ENCODE measurements at regions not wholly inside any gene's neighbourhood (a gene's known extent, or its start where the extent isn't known, plus 50 kb on each side); places are given as distances from the start of the nearest gene placed in this dataset.

DNA sequence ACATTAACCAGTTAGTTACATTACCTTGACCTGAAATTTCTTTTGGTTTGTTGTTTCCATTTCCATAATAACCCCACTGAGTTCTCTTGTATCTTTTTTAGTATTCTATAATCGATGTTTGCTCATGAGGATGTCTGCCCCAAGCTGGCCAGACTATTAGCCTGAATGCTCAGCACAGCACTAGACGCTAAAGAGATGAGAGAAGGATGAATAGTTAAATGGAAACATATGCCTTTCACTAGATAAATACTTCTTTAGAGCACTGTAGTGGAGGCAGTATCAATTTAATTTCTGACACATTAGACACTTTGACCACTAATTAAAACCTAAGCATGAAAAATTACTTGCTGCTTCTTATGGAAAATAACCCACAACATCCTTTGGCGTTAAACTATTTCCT lies 654.9 kb upstream of the KCNMB2 start:
- no peak for FAIRE-seq
- Histone ChIP-seq H3K4me1 (ENCODE audit: control insufficient read depth in 3 of 3, insufficient read depth in 2 of 3, low read depth in 1 of 3, low read length in 2 of 3) (no peaks in the 10 kb centered on the region), H3K27ac (ENCODE audit: low read depth in 1 of 3, low read length in 2 of 3) (no peak overlapping the region), H3K27me3 (ENCODE audit: control insufficient read depth in 3 of 3, insufficient read depth in 3 of 3, low read length in 3 of 3) (no peaks in the 10 kb centered on the region), H3K4me3 (ENCODE audit: low read depth in 1 of 3, low read length in 3 of 3) (no peak overlapping the region), H3K9me3 (ENCODE audit: control insufficient read depth in 2 of 2, insufficient read depth in 1 of 2, low read depth in 1 of 2, low read length in 1 of 2) (no peaks in the 10 kb centered on the region), H3K36me3 (ENCODE audit: control insufficient read depth in 3 of 3, insufficient read depth in 2 of 3, low read depth in 1 of 3, low read length in 3 of 3) (no peaks in the 10 kb centered on the region)
- WGBS, 3 donors = 85 to 88% (median 86%) methylated on average over 3 of the region's 3 CpGs
- DNase-seq = no peak

DNA sequence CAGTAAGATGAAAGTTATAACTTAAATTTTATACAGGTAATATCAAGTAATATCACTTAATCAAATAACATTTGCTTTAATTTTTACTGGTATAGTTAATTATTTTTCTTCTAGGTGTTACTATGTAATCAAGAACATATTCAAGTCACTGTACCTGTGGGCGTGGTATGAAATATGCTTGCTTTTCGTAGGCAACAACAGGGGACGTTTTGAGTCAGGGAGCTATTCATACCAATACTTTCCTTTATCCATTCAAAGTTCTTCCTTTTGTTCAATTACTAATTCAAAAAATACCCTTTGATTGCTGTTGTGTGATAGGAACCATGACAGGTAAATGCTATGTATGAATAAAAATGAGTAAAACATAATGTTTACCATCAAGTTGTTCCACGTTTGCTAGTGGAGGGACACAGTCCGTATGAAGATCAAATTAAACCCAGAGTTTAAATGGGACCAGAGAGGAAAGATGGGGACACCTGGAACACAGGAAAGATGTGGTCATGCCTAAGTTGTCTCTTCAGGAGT lies 654.0 kb upstream of the KCNMB2 start:
- Histone ChIP-seq H3K27ac (ENCODE audit: low read depth in 1 of 3, low read length in 2 of 3) (no peak overlapping the region), H3K36me3 (ENCODE audit: control insufficient read depth in 3 of 3, insufficient read depth in 2 of 3, low read depth in 1 of 3, low read length in 3 of 3) (no peaks in the 10 kb centered on the region), H3K4me1 (ENCODE audit: control insufficient read depth in 3 of 3, insufficient read depth in 2 of 3, low read depth in 1 of 3, low read length in 2 of 3) (no peaks in the 10 kb centered on the region), H3K9me3 (ENCODE audit: control insufficient read depth in 2 of 2, insufficient read depth in 1 of 2, low read depth in 1 of 2, low read length in 1 of 2) (no peaks in the 10 kb centered on the region), H3K4me3 (ENCODE audit: low read depth in 1 of 3, low read length in 3 of 3) (no peak overlapping the region), H3K27me3 (ENCODE audit: control insufficient read depth in 3 of 3, insufficient read depth in 3 of 3, low read length in 3 of 3) (no peaks in the 10 kb centered on the region)
- DNase-seq = no peak
- FAIRE-seq = no peak
- 80 to 86% (median 83%) methylated on average over 5 of the region's 5 CpGs for WGBS, 3 donors

DNA sequence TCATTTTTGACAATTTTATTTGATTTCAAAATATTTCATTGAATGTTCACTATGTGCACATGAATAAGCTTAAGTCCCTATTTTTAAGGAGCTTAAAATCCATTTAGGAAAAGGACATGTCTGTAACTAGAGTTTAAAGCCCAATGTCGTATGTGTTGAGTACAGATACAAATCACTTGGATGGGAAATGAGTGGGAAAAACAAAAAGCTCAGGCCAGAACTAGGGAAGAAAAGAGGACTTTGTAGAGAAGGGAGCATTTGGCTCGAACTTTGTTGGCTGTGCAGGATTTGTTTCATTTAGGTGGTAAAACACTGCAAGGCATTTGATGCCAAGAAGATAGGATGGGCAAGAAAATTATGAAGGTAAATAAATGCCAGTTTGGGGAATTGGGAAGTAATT lies 653.1 kb upstream of the KCNMB2 start:
- DNase-seq (no peak), FAIRE-seq (no peak)
- 49 to 83% (median 51%) methylated on average over 2 of the region's 2 CpGs for WGBS, 3 donors
- Histone ChIP-seq H3K27ac (ENCODE audit: low read depth in 1 of 3, low read length in 2 of 3) (no peak overlapping the region), H3K4me1 (ENCODE audit: control insufficient read depth in 3 of 3, insufficient read depth in 2 of 3, low read depth in 1 of 3, low read length in 2 of 3) (no peaks in the 10 kb centered on the region), H3K36me3 (ENCODE audit: control insufficient read depth in 3 of 3, insufficient read depth in 2 of 3, low read depth in 1 of 3, low read length in 3 of 3) (no peaks in the 10 kb centered on the region), H3K9me3 (ENCODE audit: control insufficient read depth in 2 of 2, insufficient read depth in 1 of 2, low read depth in 1 of 2, low read length in 1 of 2) (no peaks in the 10 kb centered on the region), H3K27me3 (ENCODE audit: control insufficient read depth in 3 of 3, insufficient read depth in 3 of 3, low read length in 3 of 3) (no peaks in the 10 kb centered on the region), H3K4me3 (ENCODE audit: low read depth in 1 of 3, low read length in 3 of 3) (no peak overlapping the region)

- DNase-seq (no peak), FAIRE-seq (no peak)
- Histone ChIP-seq H3K27me3 (ENCODE audit: control insufficient read depth in 3 of 3, insufficient read depth in 3 of 3, low read length in 3 of 3) (no peaks in the 10 kb centered on the region), H3K36me3 (ENCODE audit: control insufficient read depth in 3 of 3, insufficient read depth in 2 of 3, low read depth in 1 of 3, low read length in 3 of 3) (no peaks in the 10 kb centered on the region), H3K4me1 (ENCODE audit: control insufficient read depth in 3 of 3, insufficient read depth in 2 of 3, low read depth in 1 of 3, low read length in 2 of 3) (no peaks in the 10 kb centered on the region), H3K4me3 (ENCODE audit: low read depth in 1 of 3, low read length in 3 of 3) (no peak overlapping the region), H3K27ac (ENCODE audit: low read depth in 1 of 3, low read length in 2 of 3) (no peak overlapping the region), H3K9me3 (ENCODE audit: control insufficient read depth in 2 of 2, insufficient read depth in 1 of 2, low read depth in 1 of 2, low read length in 1 of 2) (no peaks in the 10 kb centered on the region)
- 64 to 80% (median 76%) methylated on average over 1 of the region's 1 CpG for WGBS, 3 donors
These were observed 652.3 kb upstream of the KCNMB2 start for GRCh38 chr3:177883957-177884356.

DNA sequence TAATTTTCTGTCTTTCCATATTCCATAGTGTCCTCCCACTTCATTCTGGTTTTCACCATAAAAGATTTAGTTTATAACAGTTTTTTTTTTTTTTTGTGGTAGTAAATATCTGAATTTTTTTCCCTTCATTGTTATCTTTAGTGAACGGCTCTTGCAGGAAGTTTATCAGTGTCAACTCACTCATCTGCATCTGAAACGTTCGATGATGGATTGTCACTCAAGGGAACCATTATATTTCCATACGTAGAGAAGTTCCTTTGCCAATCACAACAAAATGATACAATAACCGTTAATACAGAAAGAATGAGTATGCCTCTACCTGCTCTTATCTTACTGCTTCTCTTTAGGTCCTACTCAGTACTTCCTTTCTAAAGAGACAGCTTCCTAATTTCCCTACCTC lies 651.2 kb upstream of the KCNMB2 start:
- no peak for DNase-seq
- no peaks in the 10 kb centered on the region for H3K9me3 ChIP-seq (ENCODE audit: control insufficient read depth in 2 of 2, insufficient read depth in 1 of 2, low read depth in 1 of 2, low read length in 1 of 2)
- no peak overlapping the region for H3K27ac ChIP-seq (ENCODE audit: low read depth in 1 of 3, low read length in 2 of 3)
- no peak for FAIRE-seq
- H3K4me1 ChIP-seq (ENCODE audit: control insufficient read depth in 3 of 3, insufficient read depth in 2 of 3, low read depth in 1 of 3, low read length in 2 of 3) = no peaks in the 10 kb centered on the region
- no peaks in the 10 kb centered on the region for H3K27me3 ChIP-seq (ENCODE audit: control insufficient read depth in 3 of 3, insufficient read depth in 3 of 3, low read length in 3 of 3)
- H3K36me3 ChIP-seq (ENCODE audit: control insufficient read depth in 3 of 3, insufficient read depth in 2 of 3, low read depth in 1 of 3, low read length in 3 of 3) = no peaks in the 10 kb centered on the region
- no peak overlapping the region for H3K4me3 ChIP-seq (ENCODE audit: low read depth in 1 of 3, low read length in 3 of 3)
- WGBS, 3 donors = 72 to 79% (median 77%) methylated on average over 5 of the region's 5 CpGs

DNA sequence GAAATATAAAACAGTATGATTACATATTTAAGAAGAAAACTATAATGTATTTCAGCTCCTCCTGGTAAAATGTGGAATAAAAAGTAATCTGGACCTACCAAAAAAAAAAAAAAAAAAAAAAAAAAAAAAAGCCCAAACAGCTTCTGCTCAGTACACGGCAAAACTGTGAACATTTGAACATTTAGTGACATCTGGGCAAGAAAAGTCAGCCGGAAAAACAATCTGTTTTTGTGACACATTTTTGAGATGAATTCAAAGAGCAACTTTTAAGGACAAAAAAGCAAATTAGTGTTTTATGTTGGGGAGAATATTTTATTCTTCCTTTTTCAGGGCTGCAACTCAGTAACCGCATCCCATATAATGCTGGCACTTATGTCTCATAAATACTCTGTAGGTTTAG lies 649.7 kb upstream of the KCNMB2 start:
- no peak for FAIRE-seq
- Histone ChIP-seq H3K36me3 (ENCODE audit: control insufficient read depth in 3 of 3, insufficient read depth in 2 of 3, low read depth in 1 of 3, low read length in 3 of 3) (no peaks in the 10 kb centered on the region), H3K9me3 (ENCODE audit: control insufficient read depth in 2 of 2, insufficient read depth in 1 of 2, low read depth in 1 of 2, low read length in 1 of 2) (no peaks in the 10 kb centered on the region), H3K4me3 (ENCODE audit: low read depth in 1 of 3, low read length in 3 of 3) (no peak overlapping the region), H3K27ac (ENCODE audit: low read depth in 1 of 3, low read length in 2 of 3) (no peak overlapping the region), H3K27me3 (ENCODE audit: control insufficient read depth in 3 of 3, insufficient read depth in 3 of 3, low read length in 3 of 3) (no peaks in the 10 kb centered on the region), H3K4me1 (ENCODE audit: control insufficient read depth in 3 of 3, insufficient read depth in 2 of 3, low read depth in 1 of 3, low read length in 2 of 3) (no peaks in the 10 kb centered on the region)
- DNase-seq = no peak
- 91 to 93% (median 92%) methylated on average over 3 of the region's 3 CpGs for WGBS, 3 donors

DNA sequence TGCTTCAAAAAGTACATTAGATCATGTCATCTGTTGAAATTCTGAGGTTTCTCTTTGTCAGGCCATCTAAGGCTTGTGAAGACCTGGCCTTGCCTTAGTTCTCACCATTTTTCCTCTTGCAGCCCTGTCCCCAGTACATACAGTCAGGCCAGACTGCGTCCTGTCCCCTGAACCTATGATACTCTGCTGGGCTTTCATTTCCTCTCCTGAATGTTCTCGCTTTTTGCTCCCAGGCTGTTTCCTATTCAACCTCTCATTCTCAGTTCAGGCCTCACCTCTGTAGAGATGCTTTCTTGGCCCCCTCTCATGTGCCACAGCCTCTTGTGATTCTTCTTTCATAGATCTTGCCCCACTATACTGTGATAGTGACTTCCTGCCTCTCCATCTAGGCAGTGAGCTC lies 648.8 kb upstream of the KCNMB2 start:
- Histone ChIP-seq H3K9me3 (ENCODE audit: control insufficient read depth in 2 of 2, insufficient read depth in 1 of 2, low read depth in 1 of 2, low read length in 1 of 2) (no peaks in the 10 kb centered on the region), H3K4me1 (ENCODE audit: control insufficient read depth in 3 of 3, insufficient read depth in 2 of 3, low read depth in 1 of 3, low read length in 2 of 3) (no peaks in the 10 kb centered on the region), H3K27me3 (ENCODE audit: control insufficient read depth in 3 of 3, insufficient read depth in 3 of 3, low read length in 3 of 3) (no peaks in the 10 kb centered on the region), H3K36me3 (ENCODE audit: control insufficient read depth in 3 of 3, insufficient read depth in 2 of 3, low read depth in 1 of 3, low read length in 3 of 3) (no peaks in the 10 kb centered on the region), H3K4me3 (ENCODE audit: low read depth in 1 of 3, low read length in 3 of 3) (no peak overlapping the region), H3K27ac (ENCODE audit: low read depth in 1 of 3, low read length in 2 of 3) (no peak overlapping the region)
- 81 to 86% (median 81%) methylated on average over 2 of the region's 2 CpGs for whole genome bisulfite sequencing, 3 donors
- no peak for DNase-seq
- no peak for FAIRE-seq

GRCh38 chr3:177889161-177889560 lies 647.1 kb upstream of the KCNMB2 start:
- 92 to 98% (median 94%) methylated on average over 3 of the region's 3 CpGs for WGBS, 3 donors

DNA sequence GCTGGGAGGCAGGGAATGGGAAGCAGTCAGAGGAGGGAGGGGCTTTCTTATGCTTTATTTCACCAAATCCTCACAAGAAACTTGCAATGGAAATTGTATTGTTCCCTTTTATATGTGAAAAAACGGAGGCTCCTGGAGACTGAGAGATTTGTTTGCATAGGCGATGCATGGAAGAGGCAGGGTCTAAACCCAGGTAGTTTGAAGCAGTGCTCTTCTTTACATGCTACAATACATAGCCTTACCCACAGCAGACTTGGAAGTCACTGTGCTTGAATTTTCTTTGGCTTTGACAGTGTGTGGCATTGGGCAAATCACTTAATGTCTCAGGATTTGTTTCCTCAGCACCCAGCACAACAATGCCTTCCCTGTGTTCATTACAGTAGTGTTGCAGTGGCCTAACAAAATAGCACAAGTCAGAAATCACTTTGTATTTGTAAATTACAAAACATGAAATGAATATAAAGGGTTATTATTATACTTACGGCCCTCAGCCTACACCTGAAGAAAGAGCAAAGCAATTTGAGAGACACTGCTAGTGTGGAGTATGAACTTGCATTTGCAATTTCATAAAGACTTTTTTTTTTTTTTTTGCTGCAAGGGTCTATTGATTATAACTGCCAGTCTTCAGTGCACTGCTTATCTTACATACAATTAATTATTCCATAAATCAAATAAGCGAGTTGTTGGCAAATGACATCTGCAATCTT lies 646.4 kb upstream of the KCNMB2 start:
- H3K9me3 ChIP-seq (ENCODE audit: control insufficient read depth in 2 of 2, insufficient read depth in 1 of 2, low read depth in 1 of 2, low read length in 1 of 2) = no peaks in the 10 kb centered on the region
- no peaks in the 10 kb centered on the region for H3K27me3 ChIP-seq (ENCODE audit: control insufficient read depth in 3 of 3, insufficient read depth in 3 of 3, low read length in 3 of 3)
- H3K36me3 ChIP-seq (ENCODE audit: control insufficient read depth in 3 of 3, insufficient read depth in 2 of 3, low read depth in 1 of 3, low read length in 3 of 3) = no peaks in the 10 kb centered on the region
- no peaks in the 10 kb centered on the region for H3K4me1 ChIP-seq (ENCODE audit: control insufficient read depth in 3 of 3, insufficient read depth in 2 of 3, low read depth in 1 of 3, low read length in 2 of 3)
- WGBS, 3 donors = 56 to 84% (median 68%) methylated on average over 4 of the region's 4 CpGs
- H3K27ac ChIP-seq (ENCODE audit: low read depth in 1 of 3, low read length in 2 of 3) = no peak overlapping the region
- H3K4me3 ChIP-seq (ENCODE audit: low read depth in 1 of 3, low read length in 3 of 3) = no peak overlapping the region
- no peak for FAIRE-seq
- no peak for DNase-seq

More at GRCh38 chr3:177889161-177889560, 647.1 kb upstream of the KCNMB2 start:
- no peaks in the 10 kb centered on the region for H3K27me3 ChIP-seq (ENCODE audit: control insufficient read depth in 3 of 3, insufficient read depth in 3 of 3, low read length in 3 of 3)
- H3K9me3 ChIP-seq (ENCODE audit: control insufficient read depth in 2 of 2, insufficient read depth in 1 of 2, low read depth in 1 of 2, low read length in 1 of 2) = no peaks in the 10 kb centered on the region
- no peaks in the 10 kb centered on the region for H3K4me1 ChIP-seq (ENCODE audit: control insufficient read depth in 3 of 3, insufficient read depth in 2 of 3, low read depth in 1 of 3, low read length in 2 of 3)
- H3K27ac ChIP-seq (ENCODE audit: low read depth in 1 of 3, low read length in 2 of 3) = no peak overlapping the region
- H3K36me3 ChIP-seq (ENCODE audit: control insufficient read depth in 3 of 3, insufficient read depth in 2 of 3, low read depth in 1 of 3, low read length in 3 of 3) = no peaks in the 10 kb centered on the region
- no peak for DNase-seq
- no peak for FAIRE-seq
- no peak overlapping the region for H3K4me3 ChIP-seq (ENCODE audit: low read depth in 1 of 3, low read length in 3 of 3)

All from small intestine (tissue), 7 donors.